ENCODE measurements at regions not wholly inside any gene's neighbourhood (a gene's known extent, or its start where the extent isn't known, plus 50 kb on each side); places are given as distances from the start of the nearest gene placed in this dataset.

DNA sequence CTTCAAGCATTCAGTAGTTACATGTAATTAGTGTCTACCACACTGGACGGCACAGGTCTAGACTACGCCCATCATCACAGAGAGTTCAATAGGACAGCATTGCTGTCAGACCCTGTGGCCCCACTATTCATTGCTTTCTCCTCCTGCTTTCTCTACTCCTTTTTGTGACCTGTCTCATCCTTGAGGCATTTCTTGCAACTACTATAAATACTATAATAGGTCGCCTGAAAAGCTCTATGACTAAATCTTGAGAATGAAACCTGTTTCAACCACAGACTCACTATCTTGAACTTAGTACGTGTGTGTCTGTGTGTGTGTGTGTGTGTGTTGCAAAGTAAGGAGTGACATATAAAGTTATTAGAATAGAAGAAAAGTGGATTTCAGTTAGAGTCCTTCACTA, 252.9 kb upstream of the KLF3 start:
- FAIRE-seq (no peak), ATAC-seq (no peak), DNase-seq (ENCODE audit: low spot score) (no peak)
- intact Hi-C loops (cut with micrococcal nuclease; ENCODE audit: unreplicated experiment) (no loop called here), in situ Hi-C loops (cut with HindIII; ENCODE audit: extremely low pct_ligation_motif_present, low pct_unique_long_range_greater_than_20kb) (no loop called here)
- Histone ChIP-seq H3K4me2 (ENCODE audit: low read depth, low read length) (no peak overlapping the region), H3K36me3 (replicated peaks in 1 of 2; ENCODE audit: control insufficient read depth in 1 of 2, insufficient read depth in 2 of 2, low read length in 2 of 2) (no peaks in the 10 kb centered on the region), H3K27ac (ENCODE audit: extremely low read length, insufficient read depth, low read length) (no peak overlapping the region), H2AFZ (ENCODE audit: low read length) (no peak overlapping the region), H3K27me3 (ENCODE audit: control insufficient read depth in 1 of 2, insufficient read depth in 2 of 2, low read length in 2 of 2) (no peaks in the 10 kb centered on the region), H3K4me1 (ENCODE audit: insufficient read depth, low read length) (peaks cover 52% of the 10 kb centered on the region), H3K9me3 (ENCODE audit: low read length) (no peaks in the 10 kb centered on the region), H3K9ac (ENCODE audit: insufficient read depth, low read depth, low read length) (no peak overlapping the region), H3K4me3 (replicated peaks in 1 of 3; ENCODE audit: insufficient read depth in 1 of 3, low read depth in 2 of 3, low read length in 3 of 3) (no peak overlapping the region), H3K79me2 (ENCODE audit: insufficient read depth, low read length) (no peaks in the 10 kb centered on the region), H4K20me1 (ENCODE audit: insufficient read depth, low read length) (no peaks in the 10 kb centered on the region)
- 77% methylated on average over 4 of the region's 4 CpGs for WGBS (ENCODE audit: low lambda C conversion rate)
- no TSS peak for BruUV-seq (replicated peaks)
- POLR2A ChIA-PET = no interaction called here
- CTCF ChIA-PET (ENCODE audit: low intra/inter-chr PET ratio, low total read pairs) = no interaction called here
- TF ChIP-seq ZFP36L2 (CRISPR knock-in tag; IDR thresholded peaks at IDR 0.05) (no peak), ZNF33B (CRISPR knock-in tag; IDR thresholded peaks at IDR 0.05) (no peak), ZBTB7A (CRISPR knock-in tag; IDR thresholded peaks at IDR 0.05) (no peak), ZNF205 (CRISPR knock-in tag; IDR thresholded peaks at IDR 0.05) (no peak), GLI4 (CRISPR knock-in tag; IDR thresholded peaks at IDR 0.05; ENCODE audit: borderline replicate concordance) (no peak), ZNF589 (CRISPR knock-in tag; conservative IDR thresholded peaks at IDR 0.05) (no peak)
- TF ChIP-seq, protein P1, sequence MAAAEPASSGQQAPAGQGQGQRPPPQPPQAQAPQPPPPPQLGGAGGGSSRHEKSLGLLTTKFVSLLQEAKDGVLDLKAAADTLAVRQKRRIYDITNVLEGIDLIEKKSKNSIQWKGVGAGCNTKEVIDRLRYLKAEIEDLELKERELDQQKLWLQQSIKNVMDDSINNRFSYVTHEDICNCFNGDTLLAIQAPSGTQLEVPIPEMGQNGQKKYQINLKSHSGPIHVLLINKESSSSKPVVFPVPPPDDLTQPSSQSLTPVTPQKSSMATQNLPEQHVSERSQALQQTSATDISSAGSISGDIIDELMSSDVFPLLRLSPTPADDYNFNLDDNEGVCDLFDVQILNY (CRISPR knock-in tag; conservative IDR thresholded peaks at IDR 0.05) = no peak
- TF ChIP-seq, protein P2, sequence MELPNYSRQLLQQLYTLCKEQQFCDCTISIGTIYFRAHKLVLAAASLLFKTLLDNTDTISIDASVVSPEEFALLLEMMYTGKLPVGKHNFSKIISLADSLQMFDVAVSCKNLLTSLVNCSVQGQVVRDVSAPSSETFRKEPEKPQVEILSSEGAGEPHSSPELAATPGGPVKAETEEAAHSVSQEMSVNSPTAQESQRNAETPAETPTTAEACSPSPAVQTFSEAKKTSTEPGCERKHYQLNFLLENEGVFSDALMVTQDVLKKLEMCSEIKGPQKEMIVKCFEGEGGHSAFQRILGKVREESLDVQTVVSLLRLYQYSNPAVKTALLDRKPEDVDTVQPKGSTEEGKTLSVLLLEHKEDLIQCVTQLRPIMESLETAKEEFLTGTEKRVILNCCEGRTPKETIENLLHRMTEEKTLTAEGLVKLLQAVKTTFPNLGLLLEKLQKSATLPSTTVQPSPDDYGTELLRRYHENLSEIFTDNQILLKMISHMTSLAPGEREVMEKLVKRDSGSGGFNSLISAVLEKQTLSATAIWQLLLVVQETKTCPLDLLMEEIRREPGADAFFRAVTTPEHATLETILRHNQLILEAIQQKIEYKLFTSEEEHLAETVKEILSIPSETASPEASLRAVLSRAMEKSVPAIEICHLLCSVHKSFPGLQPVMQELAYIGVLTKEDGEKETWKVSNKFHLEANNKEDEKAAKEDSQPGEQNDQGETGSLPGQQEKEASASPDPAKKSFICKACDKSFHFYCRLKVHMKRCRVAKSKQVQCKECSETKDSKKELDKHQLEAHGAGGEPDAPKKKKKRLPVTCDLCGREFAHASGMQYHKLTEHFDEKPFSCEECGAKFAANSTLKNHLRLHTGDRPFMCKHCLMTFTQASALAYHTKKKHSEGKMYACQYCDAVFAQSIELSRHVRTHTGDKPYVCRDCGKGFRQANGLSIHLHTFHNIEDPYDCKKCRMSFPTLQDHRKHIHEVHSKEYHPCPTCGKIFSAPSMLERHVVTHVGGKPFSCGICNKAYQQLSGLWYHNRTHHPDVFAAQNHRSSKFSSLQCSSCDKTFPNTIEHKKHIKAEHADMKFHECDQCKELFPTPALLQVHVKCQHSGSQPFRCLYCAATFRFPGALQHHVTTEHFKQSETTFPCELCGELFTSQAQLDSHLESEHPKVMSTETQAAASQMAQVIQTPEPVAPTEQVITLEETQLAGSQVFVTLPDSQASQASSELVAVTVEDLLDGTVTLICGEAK (IDR thresholded peaks at IDR 0.05) = no peak
- TF ChIP-seq, protein P2 (CRISPR knock-in tag; IDR thresholded peaks at IDR 0.05) = no peak
- TF ChIP-seq, protein P3, sequence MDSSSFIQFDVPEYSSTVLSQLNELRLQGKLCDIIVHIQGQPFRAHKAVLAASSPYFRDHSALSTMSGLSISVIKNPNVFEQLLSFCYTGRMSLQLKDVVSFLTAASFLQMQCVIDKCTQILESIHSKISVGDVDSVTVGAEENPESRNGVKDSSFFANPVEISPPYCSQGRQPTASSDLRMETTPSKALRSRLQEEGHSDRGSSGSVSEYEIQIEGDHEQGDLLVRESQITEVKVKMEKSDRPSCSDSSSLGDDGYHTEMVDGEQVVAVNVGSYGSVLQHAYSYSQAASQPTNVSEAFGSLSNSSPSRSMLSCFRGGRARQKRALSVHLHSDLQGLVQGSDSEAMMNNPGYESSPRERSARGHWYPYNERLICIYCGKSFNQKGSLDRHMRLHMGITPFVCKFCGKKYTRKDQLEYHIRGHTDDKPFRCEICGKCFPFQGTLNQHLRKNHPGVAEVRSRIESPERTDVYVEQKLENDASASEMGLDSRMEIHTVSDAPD (CRISPR knock-in tag; IDR thresholded peaks at IDR 0.05) = no peak
- TF ChIP-seq, protein P4, sequence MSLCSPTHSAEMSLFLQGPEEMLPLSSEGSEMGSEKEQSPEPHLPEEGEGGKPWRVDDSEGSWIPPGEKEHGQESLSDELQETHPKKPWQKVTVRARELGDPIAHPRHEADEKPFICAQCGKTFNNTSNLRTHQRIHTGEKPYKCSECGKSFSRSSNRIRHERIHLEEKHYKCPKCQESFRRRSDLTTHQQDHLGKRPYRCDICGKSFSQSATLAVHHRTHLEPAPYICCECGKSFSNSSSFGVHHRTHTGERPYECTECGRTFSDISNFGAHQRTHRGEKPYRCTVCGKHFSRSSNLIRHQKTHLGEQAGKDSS (CRISPR knock-in tag; IDR thresholded peaks at IDR 0.05; ENCODE audit: borderline replicate concordance, low read depth) = no peak
